ENCODE measurements at regions not wholly inside any gene's neighbourhood (a gene's known extent, or its start where the extent isn't known, plus 50 kb on each side); places are given as distances from the start of the nearest gene placed in this dataset.

DNA sequence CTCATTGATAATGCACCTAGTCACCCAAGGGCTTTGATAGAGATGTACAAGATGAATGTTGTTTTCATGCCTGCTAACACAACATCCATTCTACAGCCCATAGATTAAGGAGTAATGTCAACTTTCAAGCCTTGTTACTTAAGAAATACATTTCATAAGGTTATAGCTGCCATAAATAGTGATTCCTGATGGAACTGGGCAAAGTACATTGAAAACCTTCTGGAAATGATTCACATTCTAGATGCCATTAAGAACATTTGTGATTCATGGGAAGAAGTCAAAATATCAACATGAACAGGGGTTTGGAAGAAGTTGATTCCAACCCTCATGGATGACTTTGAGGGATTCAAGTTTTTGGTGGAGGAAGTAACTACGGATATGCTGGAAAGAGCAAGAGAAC lies 135.2 kb downstream of the TLE3 start:
- ATAC-seq, result no peak

DNA sequence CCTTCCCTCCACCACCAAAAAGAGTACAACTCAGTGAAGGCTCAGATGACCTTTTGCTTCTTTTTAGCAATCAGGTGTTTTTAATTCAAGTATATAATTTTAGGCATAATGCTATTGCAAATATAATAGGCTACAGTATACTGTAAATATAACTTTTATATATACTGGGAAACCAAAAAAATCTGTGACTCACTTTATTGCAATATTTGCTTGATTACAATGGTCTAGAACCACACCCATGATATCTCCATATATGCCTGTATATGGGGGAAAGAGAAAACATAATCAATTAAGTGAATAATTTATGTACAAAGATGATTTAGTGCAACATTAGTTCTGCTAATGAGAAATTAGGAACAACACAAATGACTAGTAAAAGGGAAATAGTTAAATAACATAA lies 134.3 kb downstream of the TLE3 start:
- ATAC-seq, result no peak

DNA sequence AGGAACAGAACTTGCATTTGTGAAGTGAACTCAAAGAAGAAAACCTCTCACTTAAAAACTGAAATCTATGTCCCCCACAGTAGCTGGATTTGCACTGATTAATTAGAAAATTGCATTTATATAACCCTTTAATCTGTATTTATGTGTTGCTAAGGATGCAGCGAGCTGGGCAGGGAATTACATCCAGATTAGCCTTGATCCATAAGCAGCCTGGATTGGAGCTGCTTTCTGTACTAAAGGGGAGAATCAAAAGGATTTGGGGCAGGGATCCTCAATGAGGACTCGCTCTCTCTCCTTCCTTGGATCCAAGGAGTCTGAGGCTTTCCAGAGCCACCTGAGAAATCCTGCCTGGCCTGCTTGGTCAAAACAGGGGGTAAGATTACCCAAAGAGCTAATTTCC lies 125.9 kb downstream of the TLE3 start:
- no peak for ATAC-seq

DNA sequence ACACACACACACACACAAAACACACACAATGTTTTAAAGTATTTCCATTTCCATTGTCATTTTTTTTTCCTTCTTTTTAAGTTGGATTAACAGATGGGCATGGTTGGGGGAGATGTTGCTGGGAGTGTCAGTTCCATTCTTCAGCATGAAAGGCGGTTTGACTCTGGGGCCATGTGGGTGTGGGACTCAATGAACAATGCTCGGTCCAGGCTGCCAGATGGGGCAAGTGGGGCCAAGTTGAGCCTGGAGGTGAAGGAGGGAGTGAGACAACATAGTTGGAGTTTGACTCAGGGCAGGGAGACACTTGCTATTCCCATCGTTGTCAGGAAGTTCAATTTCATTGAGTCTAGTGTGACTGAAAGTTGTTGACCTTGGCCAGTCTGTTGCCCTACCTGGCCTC lies 125.3 kb downstream of the TLE3 start:
- ATAC-seq, result no peak

DNA sequence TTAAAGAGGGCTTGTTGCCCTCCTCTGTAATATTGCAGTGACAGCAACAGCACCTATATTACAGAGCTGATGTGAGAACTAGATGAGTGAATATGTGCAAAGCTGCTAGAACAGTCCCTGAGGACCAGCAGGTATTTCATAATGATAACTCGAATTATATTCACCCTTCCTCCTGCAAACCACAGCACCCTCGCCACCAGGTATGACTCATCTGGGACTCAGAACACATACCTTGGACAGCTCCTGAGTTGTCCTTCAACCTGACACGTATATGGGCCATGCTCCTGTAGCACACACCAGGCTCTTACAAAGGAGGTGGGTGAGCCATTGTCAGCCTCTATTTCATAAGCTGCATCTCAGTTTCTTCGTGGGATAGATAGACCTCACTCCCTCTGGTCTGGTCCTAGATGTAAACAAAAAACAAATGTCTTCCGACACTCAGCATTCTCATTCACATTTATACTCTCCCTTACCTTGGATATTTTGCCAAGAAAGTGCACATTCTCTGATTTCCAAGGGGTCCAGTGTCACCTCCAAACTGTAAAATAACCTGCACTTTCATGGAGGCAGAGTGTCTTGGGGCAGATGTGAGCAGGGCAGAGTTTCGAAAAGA lies 124.5 kb downstream of the TLE3 start:
- ATAC-seq, result peak; percentile 75

DNA sequence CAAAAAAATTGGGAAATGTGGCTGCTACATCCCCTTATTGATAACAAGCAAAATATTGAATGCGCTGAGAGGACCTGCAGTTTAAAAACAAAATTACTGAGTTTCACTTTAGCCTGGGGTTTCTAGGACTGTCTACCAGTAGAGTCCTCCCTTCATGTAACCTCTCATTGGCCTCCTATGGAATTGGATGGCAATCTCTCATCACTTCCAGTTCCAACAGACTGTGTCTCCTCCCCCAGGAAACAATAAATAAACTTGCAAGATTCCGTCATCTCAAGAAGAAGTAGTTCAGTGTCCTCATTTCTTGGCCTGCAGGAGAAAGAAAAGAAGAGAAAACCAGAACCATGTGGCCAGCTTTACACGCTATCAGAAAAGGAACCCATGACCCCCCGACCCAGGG lies 123.8 kb downstream of the TLE3 start:
- ATAC-seq, result no peak

DNA sequence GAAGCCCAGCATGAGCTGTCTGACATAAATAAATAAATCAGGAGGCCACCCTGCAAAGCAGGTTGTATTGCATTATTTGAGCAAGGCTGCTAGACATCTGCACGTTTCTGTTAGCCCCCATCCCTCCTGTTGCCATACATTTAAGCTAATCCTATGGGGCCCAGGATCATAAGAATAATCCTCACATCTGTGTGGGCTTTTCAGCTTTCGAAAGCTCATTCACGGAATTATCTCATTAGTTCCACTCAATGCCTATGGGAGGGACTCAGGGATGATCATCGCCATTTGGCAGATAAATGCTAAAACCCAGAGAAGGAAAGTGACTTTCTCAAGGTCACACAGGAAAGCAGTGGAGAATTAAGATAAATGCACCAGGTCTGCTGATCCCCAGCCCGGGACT lies 123.4 kb downstream of the TLE3 start:
- no peak for ATAC-seq

DNA sequence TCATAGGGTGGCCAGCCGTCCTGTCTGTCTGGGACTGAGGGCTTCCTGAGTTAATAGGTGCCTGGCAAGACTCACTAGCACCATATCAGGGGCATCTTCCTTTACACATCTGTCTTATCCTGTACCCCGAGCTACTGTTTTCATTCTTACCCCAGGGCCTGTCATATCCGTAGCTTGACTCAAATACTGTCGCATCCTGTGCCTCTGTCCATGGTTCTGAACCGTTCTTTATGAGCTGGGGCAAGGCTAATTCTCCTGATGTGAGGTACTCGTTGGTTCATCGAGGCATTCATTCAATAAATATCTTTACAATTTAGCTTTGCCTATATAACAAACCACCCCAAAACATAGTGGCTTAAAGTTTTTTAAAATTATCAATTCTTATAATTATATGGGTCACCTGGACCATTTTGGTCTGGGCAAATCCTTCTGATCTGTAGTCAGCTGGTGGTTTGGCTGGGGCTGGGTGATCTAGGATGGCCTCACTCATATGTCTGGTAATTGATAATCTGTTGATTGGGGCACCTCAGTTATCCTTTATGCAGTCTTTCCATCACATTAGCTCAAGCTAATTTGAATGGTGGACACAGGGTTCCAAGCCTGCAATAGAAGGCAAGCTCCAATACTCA lies 121.2 kb downstream of the TLE3 start:
- no peak for ATAC-seq

DNA sequence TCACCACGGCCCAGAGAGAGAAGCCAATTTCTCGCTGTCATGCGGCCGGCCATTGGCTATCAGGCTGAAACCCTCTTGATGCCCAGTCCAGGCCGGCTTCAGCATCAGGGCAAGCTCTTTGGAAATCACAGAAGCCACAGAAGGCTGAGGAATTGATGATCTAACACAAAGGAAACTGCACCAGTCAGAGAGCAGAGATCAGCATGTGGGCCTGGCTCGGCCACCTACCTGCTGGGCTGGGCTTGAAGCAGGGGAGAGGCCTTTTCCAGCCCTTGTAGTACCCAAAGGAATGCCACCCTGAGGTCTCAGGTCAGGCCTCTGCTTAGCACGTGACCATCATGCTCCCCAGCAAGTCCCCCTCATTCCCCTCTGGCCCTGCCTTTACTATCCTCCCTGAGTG lies 119.1 kb downstream of the TLE3 start:
- no peak for ATAC-seq

DNA sequence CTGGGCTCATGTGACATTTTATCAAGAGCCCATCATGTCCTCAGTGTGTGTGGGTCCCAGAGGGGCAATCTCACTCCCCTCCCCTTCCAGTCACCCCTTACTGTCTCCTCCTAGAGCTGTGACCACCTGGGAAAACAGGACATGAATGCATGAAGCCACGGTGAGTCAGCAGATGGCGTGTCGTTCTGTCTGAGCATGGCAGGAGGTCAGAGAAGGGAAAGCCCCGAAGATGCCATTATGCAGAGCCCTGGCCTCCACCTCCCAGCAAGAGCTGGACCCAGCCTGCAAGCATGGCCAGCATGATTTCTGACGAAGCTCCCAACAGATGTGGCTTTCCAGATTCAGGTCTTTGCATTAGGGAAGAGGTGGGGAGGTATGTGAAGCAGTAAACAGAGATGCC lies 118.5 kb downstream of the TLE3 start:
- ATAC-seq, result peak; percentile 40

DNA sequence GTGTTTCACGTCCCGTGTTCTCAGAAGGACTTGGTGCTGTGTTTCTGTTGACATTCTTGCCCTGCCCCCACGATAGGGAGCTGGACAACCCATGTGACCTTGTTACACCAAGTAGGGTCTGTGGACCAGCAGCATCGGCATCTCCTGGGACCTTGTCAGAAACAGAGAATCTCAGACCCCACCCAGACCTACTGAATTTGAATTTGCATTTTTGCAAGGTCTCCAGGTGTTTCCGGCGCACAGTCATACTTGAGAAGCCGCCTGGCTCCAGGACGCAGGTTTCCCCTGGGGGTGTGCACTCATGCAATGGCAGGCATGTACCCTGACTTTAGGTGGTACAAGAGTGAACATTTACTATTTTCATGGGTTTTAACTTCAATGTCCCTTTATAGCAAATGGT lies 117.9 kb downstream of the TLE3 start:
- ATAC-seq, result peak; percentile 72

DNA sequence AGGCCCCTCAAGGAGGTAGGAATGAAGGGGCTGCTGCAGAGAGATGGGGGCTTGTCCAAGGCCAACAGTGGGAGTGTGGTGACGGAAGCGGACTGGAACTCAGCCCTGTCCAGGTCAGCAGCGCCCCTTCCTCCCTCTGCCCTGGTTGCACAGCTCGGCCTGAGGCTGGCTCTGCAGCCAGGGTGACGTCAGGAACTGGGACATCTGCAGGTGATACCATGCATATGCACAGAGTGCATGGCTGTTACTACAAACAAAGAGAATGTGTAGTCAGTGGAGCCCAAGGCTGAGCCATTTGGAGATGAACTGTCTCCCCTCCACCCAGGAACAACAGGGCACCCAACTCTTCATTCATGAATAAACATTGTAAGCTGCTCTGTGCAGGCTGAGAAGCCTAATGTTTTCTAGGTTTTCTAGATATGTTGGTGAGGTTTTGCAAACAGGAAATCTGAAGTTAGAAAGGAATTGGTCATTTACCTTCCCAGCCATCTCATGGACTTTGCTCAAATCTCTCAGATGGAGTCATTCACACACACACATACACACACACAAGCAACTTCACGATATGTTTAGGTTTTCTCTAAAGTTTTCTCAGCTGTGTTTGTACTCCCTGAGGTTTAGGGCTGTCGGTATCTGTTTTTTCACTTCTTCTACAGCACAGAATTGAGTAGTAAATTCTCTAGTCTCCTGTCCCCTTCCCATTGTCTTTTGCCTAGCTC lies 117.2 kb downstream of the TLE3 start:
- ATAC-seq, result peak; percentile 31

DNA sequence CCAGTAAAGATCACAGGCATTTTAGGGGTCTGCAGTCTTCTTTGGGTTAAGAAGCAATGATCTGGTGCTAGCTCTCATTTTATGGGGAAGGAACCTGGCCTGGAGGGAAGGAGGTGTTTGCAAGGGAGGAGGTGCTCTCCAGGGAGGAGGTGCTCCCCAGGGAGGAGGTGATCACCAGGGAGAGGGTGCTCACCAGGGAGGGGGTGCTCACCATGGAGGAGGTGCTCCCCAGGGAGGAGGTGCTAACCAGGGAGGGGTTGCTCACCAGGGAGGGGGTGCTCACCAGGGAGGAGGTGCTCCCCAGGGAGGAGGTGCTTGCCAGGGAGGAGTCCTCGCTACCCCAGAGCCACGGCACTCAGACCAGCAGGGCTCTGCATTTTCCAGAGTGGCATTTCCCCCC lies 115.7 kb downstream of the TLE3 start:
- ATAC-seq, result no peak

DNA sequence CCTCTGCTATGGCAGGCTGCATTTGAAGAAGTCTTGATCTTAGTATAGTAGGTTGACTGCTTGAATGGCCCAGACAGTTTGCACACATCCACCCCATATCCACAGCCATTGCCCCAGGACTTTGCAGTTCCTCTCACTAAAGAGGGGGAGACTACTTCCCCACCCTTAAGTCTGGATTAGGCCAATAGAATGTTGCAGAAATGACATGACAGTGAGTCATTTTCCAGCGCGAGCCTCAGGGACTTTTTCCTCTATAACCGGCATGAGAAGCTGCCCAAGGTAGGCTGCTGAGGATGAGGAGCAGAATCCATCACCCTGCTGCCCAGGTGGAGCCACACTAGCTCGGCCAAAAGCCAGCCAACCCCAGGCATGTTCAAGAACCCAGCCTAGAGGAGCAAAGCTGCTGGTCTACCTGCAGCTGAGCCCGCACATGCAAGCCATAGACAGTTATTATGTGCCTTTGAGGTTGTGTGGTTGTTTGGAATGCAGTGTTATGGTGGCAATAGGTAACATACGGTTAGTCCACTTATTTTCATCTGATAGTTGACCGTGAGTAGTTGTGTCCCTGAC lies 113.9 kb downstream of the TLE3 start:
- no peak for ATAC-seq

DNA sequence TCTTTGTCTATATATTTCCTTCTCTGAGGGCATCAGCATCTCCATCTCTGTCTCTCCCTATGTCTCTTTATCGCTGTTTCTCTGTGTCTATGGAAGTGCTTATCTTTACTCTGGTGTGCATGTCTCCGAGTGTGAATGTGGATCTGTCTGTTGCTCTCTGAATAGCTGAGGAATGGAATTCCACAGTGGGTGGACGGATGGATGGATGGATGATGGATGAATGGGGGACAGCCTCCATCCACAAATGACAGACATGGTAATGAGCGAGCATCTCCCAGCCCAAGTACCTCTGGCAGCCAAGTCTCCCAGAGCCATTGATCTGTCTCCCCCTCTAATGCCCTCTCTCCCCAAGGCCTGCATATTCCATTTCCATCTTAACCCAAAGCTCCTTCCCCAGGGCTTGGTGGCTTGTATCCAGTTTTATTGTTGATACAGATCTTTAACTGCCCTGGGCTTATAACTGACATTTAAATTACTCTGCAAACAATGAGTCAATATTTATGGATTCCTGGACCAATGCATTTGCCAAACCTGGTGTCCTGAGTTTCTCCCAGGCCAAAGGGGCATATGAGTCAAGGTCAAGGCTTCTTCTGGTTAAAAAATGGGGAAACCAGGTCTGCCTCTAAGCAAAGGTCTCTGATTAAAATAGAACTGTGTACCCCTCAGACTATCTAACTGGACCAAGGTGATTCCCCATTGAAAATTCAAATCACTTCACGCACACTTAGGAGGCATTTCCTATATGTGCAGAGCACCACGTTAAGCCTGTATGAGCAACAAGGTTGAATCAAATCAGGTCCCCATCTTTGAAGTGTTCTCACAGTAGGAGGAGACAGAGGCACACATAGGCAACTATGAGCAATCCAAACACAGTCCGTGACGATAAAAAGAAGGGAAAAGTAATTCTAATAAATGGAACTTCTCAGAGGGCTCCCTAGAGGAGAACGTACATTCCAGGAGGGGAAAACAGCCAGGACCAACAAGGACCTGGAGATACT lies 109.9 kb downstream of the TLE3 start:
- no peak for ATAC-seq

DNA sequence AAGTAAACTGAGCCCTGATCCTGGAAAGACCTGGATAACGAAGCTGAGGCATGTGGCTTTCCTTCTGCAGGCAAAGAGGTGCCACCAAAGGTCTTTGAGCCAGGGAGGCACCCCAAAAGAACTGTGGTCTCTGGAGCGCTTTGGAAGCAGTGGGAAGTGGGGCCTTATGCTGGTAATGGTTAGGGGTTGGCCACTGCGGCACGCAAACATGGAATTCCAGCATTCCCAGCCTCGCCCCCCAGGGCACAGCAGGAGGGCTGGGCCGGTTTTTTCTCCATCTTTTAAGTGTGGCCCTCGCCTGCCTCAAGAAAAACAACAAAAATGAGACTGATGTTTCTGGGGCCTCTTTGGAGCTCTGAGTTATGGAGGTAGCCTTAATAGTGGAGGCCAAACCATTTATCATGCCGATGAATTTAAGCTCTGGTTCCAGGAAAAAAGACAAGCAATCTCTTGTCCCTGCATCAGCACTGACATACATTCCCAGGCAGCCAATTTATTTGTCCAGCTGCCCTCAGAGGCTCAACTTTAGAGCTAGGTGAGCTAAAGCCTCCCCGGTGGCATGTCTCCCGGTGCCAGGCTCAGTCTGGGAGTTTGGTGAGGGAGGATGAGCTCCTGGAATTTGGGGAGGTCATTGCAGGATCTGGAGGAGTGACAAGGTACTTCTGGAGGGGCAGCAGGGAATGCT lies 109.0 kb downstream of the TLE3 start:
- ATAC-seq, result no peak

DNA sequence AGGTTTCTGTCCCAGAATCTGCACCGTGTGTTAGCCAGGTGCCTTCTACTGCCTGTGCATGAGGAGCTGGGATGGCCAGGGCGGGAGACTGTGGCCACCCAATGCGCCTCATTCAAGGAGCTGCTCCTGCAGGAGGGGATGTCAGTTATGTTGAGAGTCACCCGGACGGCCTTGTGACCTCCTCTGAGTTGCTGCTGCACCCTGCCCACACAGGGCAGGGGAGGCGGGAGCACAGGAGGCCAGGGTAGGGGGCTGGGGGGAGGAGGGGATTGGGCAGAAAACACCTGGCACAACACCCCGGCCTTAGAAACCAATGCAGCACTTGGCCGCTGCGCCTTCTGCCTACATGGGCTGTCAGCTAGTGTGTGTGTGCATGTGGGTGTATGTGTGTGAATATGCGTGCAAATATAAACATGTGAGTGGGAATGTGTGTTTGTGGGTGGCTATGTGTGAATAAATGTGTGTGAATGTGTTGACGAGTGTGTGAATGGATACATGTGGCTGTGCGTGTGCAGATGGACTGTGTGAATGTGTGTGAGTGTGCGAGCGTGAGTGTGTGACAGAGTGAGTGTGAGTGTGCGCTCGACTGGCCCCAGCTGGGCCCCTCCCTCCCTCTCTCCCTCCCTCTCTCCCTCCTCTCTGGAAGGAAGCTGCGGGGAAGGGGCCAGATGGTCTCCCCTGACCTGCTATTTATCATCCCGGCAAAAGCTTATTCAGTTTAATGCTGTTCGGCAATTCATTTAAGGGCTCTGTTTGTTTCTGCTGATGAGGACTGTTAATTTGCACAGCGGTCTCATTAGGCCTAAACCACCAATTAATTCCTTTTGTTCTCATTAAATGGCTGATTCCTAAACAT lies 106.9 kb downstream of the TLE3 start:
- ATAC-seq, result no peak

DNA sequence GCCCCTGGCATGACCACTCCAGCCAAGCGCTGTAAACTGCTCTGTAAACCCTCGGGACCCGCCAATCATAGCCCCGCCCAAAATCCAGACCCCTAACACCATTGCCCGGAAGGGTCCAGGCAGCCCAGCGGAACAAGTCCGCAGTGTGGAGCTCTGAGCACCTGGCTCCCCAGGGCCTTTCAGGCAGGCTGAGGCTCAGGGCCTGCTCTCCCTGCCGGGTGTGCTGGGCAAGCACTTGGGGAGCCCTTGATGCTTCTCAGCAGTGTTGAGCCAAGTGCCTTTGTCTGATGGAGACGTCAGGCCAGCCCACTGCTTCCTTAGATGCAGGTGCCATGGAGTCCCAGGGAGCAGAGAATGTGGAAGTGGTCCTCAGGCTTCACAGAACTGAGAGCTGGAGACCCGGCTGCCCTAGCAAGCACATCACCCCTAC lies 106.2 kb downstream of the TLE3 start:
- no peak for ATAC-seq

DNA sequence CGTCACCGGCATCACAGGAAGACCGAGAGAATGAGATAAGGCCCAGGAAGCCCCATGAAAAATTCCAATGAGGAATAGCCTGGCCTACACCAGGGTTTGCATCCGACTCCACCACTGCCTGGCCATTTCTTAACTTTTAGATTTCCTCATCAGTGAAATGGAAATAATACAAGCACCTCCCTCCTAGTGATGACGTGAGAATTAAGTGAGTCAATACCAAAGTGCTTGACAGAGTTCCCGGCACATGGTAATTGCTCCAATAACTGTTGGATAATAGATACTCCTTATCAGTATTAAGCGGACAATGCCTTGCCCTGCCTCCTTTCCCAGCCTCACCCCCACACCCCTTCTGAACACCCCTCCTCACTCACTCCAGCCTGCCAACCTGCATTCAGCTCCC lies 105.4 kb downstream of the TLE3 start:
- no peak for ATAC-seq

DNA sequence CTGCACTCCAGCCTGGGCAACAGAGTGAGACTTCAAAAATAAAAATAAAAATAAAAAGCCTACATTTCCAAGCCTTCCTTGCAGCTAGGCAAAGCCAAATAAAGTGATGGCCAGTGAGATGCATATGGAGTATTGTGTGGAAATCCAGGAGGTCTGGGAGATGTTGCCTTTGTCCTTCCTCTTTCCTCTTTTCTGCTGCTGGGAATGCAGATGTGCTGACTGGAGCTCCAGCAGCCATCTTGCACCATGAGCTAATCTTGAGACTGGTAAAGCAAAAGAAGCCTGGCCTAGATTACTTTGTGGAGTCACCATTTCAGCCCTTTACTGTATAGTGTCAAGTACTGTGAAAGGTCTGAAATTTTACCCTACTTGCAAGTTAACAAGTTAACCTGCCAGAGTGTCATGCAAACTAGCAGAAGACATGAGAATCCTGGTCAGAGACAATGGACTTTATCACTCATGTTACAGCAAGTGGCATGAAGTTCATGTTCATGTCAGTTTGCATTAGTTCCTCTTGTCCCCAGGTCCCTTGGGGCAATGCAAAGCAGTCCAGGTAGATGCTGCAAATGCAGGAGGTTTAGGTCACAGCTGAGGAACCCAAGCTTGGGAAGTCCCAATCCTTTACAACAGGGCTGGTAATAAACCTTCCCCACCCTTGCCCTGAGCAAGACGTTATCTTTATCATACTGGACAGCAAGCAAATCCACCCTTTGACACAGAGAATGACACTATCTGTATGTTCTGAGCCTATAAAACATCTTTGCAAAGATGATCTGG lies 103.1 kb downstream of the TLE3 start:
- no peak for ATAC-seq
